GM19395 (cell line): ENCODE measurements at regions not wholly inside any gene's neighbourhood (a gene's known extent, or its start where the extent isn't known, plus 50 kb on each side); places are given as distances from the start of the nearest gene placed in this dataset.
A peak's percentile ranks its signal among the peaks of the same experiment; 100 is the strongest.

ENCODE experiments used
- ATAC-seq: cut with Tn5 transposase; IDR thresholded peaks from one replicate; pipeline ENCODE4 v1.9.1; 2021; ENCODE audit warnings: mild to moderate bottlenecking, moderate library complexity; ENCODE audit not compliant: unreplicated experiment

DNA sequence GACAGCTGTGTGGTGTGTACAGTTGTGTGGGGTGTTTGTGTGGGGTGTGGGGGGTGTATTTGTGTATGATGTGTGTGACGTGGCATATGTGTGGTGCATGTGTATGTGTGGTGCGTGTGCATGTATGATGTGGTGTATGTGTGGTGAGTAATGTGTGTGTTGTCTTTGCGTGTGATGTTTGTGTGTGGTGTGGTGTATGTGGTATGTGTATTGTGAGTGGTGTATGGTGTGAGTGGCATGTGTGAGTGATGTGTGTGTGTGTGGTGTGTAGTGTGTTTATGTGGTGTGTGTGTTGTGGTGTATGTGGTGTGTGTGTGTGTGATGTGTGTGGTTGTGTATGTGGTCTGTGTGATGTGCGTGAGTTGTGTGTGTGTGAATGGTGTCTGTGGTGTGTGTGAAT lies 191.1 kb downstream of the MELK start:
- no peak for ATAC-seq

- no peak for ATAC-seq
Observed at GRCh38 chr9:36764364-36765076, 191.8 kb downstream of the MELK start.

DNA sequence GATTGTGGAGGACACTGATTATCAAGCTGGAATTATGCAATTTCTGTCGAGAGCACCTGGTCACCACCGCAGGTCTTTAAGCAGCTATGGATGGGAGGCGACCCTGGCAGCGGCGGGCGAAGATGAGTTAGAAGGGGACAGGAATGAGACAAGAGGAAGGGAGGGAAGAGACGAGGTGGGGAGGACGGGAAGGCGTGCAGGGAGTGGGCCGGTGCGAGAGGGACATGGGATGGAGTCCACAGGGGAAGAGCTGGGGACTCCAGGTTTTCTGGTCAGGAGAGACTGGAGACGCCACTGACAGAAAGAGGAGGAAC lies 192.3 kb downstream of the MELK start:
- ATAC-seq: no peak

GRCh38 chr9:36765468-36766341 lies 193.0 kb downstream of the MELK start:
- ATAC-seq: peak; percentile 99

- ATAC-seq: no peak
Observed at GRCh38 chr9:36768677-36769076, 196.0 kb downstream of the MELK start.

- ATAC-seq: no peak
Observed at GRCh38 chr9:36770025-36770424, 197.3 kb downstream of the MELK start.

GRCh38 chr9:36772449-36773403 lies 200.0 kb downstream of the MELK start:
- no peak for ATAC-seq

DNA sequence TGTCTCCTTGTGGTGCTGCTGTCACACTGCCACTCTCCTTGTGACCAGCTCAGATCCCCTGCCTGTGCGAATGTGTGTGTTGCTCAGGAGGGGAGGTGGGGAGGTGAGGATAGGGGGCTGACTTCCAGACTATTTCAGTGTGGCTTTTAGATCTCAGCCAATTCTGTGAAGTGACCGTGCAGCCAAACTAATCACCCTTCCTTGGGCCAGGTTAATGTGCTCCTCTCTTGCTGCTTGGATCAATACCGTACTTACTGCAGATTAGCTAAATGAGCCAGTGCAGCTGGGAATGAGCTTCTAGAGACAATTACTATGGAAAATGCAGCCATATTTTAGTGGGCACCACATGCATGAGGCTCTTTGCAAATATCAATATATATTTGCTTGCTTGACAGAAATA lies 206.0 kb downstream of the MELK start:
- no peak for ATAC-seq

DNA sequence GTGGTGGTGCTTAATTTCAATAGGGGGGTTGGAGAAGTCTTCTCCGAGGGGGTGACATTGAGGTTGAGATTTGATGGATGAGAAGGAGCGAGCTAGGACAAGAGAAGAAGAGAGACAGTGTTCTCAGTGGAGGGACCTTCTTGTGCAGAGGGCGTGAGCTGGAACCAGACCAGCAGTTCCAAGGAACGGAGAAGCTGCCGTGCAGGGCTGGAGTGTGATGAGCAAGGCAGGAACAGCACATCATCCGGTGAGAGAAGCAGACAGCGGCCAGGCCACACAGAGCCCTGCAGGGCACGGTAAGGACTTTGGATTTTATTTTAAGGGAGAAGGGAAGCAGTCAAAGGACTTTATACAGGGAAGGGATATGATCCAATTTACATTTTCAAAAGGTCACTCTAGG lies 206.9 kb downstream of the MELK start:
- ATAC-seq: no peak

GRCh38 chr9:36780186-36780585 lies 207.5 kb downstream of the MELK start:
- ATAC-seq: no peak

- no peak for ATAC-seq
Observed at GRCh38 chr9:36781533-36781932, 208.8 kb downstream of the MELK start.
